Neuron (in vitro differentiated cells): ENCODE measurements at regions not wholly inside any gene's neighbourhood (a gene's known extent, or its start where the extent isn't known, plus 50 kb on each side); places are given as distances from the start of the nearest gene placed in this dataset.
"Not testable (repeated sequence)": the region's sequence is repeated elsewhere in the genome, so short reads cannot be mapped to it uniquely, and the experiment has no call there.

ENCODE experiments used
- H2AFZ ChIP-seq: one replicate; pipeline ENCODE4 v1.6.1; 2013; ENCODE audit warnings: low read depth, mild to moderate bottlenecking, inconsistent platforms, low read length, moderate library complexity
- H3K27me3 ChIP-seq: one replicate; pipeline ENCODE4 v1.6.1; 2013; ENCODE audit warnings: low read length; ENCODE audit not compliant: insufficient read depth
- H3K36me3 ChIP-seq: one replicate; pipeline ENCODE4 v1.6.1; 2013; ENCODE audit warnings: low read length; ENCODE audit not compliant: insufficient read depth
- H3K4me1 ChIP-seq: one replicate; pipeline ENCODE4 v1.6.1; 2013; ENCODE audit warnings: low read length; ENCODE audit not compliant: insufficient read depth
- H3K4me3 ChIP-seq: 2 replicates; pipeline ENCODE4 v1.5.1; 2013; ENCODE audit warnings: mild to moderate bottlenecking, low read length, moderate library complexity
- H3K9me3 ChIP-seq: one replicate; pipeline ENCODE4 v1.6.1; 2013; ENCODE audit warnings: low read length

DNA sequence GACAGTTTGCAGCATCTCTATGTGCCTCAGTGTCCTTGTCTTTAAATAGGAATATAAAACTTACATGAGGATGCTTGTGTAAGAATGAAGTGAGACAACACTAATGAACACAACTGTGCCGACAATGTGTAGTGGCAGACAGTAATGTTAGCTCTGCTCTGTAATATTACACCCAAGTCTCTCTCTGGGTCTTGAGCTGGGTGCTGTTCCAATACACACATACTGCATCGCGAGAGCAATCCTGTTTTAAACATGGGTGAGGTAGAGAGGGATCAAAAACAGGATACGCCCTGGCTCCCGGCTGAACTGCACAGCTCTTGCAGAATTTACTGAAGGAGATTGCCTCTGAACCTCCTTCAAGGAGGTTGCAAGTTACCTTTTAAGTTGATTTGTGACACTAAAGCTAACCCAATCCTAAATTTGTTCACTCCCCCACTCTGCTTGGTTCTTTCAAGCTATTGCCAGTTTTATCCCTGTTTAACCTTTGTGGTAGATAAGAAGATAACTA, 155.2 kb upstream of the ISL1 start:
- Histone ChIP-seq H3K36me3 (no peaks in the 10 kb centered on the region), H3K4me1 (no peaks in the 10 kb centered on the region), H2AFZ (no peak overlapping the region), H3K27me3 (no peaks in the 10 kb centered on the region), H3K9me3 (no peaks in the 10 kb centered on the region), H3K4me3 (no peak overlapping the region)

DNA sequence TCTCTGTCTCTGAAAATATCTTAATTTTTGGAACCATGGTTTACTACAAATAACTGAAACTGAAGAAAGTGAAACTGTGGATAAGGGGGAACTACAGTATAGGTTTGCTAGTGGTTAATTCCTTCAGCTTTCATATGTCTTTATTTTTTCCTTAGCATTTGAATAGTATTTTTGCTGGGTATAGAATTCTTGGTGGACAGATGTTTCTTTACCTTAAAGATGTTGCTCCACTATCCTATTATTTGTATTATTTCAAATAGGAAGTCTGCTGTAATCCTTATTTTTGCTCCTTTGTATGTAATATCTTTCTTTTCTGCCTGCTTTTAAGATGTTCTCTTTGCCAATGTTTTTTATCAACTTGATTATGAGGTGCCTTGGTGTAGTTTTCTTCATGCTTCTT, 152.9 kb upstream of the ISL1 start:
- Histone ChIP-seq H3K4me1 (no peaks in the 10 kb centered on the region), H3K36me3 (no peaks in the 10 kb centered on the region), H3K9me3 (no peaks in the 10 kb centered on the region), H3K4me3 (no peak overlapping the region), H3K27me3 (no peaks in the 10 kb centered on the region), H2AFZ (no peak overlapping the region)

DNA sequence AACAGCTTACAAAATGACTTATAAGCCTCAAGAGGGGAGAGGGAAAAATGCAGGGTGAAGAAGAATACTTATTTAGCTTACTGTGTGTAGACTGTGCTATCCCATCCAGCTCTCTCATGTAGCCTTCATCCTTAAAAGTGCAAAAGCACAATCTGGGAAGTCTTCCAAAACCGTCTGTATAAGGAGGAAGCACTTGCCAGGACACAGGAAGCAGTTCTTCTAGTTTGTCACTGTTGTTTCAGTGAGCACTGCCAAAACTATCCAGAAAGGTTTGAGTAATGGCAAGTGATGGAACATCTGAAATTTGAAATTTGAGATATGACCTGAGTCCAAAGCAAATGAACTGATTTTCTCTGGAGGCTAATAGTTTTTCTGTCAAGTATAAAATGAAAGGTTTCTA, 140.8 kb upstream of the ISL1 start:
- H3K36me3 ChIP-seq = no peaks in the 10 kb centered on the region
- no peaks in the 10 kb centered on the region for H3K4me1 ChIP-seq
- no peak overlapping the region for H2AFZ ChIP-seq
- no peaks in the 10 kb centered on the region for H3K9me3 ChIP-seq
- no peaks in the 10 kb centered on the region for H3K27me3 ChIP-seq
- H3K4me3 ChIP-seq = no peak overlapping the region

DNA sequence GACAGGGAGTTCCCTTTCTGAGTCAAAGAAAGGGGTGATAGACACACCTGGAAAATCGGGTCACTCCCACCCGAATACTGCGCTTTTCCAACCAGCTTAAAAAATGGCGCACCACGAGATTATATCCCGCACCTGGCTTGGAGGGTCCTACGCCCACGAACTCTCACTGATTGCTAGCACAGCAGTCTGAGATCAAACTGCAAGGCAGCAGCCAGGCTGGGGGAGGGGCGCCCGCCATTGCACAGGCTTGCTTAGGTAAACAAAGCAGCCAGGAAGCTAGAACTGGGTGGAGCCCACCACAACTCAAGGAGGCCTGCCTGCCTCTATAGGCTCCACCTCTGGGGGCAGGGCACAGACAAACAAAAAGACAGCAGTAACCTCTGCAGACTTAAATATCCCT, 132.3 kb upstream of the ISL1 start:
- not testable (repeated sequence) for H2AFZ ChIP-seq, H3K9me3 ChIP-seq, H3K4me3 ChIP-seq, H3K4me1 ChIP-seq, H3K36me3 ChIP-seq, H3K27me3 ChIP-seq

DNA sequence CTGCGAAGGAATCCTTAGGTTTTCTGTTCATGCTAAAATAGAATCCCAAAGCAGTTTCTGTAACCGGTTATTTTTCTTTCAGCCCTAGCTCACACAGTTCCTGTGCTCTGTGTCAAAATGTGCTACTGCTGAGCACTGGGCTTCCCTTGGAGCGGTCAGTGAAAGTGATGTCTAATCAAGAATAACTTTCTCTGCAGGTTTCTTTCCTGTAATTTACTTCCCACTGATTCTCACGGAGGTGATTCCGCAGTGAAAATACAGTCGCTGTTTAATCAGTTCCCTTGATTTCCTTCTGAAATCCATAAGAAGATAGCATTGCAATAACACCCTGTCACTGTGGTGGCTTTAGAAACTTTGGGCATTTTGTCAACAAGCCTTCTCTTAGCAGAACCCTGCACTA, 112.0 kb upstream of the ISL1 start:
- no peaks in the 10 kb centered on the region for H3K9me3 ChIP-seq

DNA sequence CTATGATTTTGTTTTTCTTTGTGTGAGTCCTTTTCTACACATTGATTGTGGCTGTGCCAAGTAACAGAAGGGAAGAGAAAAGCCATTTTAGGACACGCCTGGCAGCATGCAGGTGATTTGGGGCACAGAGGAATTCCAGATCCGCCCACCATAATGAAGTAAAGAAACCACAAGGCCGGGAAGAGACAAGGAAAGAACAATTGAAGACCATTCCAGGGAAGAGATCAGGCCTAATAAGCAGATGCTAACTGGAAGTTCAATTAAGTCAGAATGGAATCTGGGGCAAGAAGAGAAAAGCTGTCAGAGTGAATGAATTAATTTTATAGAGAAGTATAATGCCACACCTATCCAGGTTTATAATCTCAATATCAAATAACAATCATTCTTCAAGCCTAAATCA, 110.2 kb upstream of the ISL1 start:
- Histone ChIP-seq H3K27me3 (no peaks in the 10 kb centered on the region), H3K4me3 (no peak overlapping the region), H3K9me3 (no peaks in the 10 kb centered on the region)

More for the DNA sequence above, 112.0 kb upstream of the ISL1 start:
- H3K4me1 ChIP-seq = no peaks in the 10 kb centered on the region
- H3K4me3 ChIP-seq = no peak overlapping the region
- H2AFZ ChIP-seq = no peak overlapping the region
- H3K27me3 ChIP-seq = no peaks in the 10 kb centered on the region
- no peaks in the 10 kb centered on the region for H3K36me3 ChIP-seq

DNA sequence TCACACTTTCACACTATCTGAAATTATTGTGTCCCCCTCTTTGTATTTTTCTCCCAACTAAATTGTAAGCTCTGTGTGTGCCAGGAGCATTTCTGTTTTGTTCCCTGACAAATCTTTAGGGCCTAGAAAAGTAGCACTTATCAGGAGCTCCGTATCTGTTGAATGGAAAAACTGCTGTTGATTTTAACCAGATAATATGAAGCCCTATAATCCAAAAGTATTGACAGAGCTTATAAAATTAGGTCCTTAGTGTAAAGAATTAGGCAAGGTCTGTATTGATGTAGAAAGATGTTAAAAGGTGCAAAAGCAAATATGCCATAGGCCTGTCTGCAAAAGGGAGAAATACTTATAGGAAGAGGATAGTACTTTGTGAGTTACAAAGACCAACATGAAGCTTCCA, 109.4 kb upstream of the ISL1 start:
- Histone ChIP-seq H3K4me1 (no peaks in the 10 kb centered on the region), H2AFZ (no peak overlapping the region), H3K27me3 (no peaks in the 10 kb centered on the region), H3K9me3 (no peaks in the 10 kb centered on the region), H3K4me3 (no peak overlapping the region), H3K36me3 (no peaks in the 10 kb centered on the region)

More for the DNA sequence above, 110.2 kb upstream of the ISL1 start:
- Histone ChIP-seq H3K36me3 (no peaks in the 10 kb centered on the region), H3K4me1 (no peaks in the 10 kb centered on the region), H2AFZ (no peak overlapping the region)

DNA sequence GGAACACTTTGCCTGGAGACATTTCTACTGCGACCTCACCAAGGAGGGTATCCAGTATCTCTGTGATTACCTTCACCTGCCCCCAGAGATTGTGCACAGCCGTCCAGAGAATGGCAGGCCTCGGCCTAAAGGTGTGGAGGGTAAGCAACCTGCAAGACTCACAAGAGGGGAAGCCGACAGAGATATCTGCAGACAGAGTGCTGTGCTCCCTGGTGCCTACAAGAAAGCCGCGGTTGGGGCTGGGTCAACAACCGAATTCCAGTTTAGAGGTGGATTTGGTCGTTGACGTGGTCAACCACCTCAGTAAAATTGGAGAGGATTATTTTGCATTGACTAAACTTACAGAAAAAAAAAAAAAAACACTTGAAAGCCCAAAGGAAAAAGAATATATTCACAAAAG, 107.8 kb upstream of the ISL1 start:
- Histone ChIP-seq H3K36me3 (no peaks in the 10 kb centered on the region), H3K9me3 (no peaks in the 10 kb centered on the region), H2AFZ (no peak overlapping the region), H3K4me3 (no peak overlapping the region), H3K27me3 (no peaks in the 10 kb centered on the region), H3K4me1 (no peaks in the 10 kb centered on the region)

DNA sequence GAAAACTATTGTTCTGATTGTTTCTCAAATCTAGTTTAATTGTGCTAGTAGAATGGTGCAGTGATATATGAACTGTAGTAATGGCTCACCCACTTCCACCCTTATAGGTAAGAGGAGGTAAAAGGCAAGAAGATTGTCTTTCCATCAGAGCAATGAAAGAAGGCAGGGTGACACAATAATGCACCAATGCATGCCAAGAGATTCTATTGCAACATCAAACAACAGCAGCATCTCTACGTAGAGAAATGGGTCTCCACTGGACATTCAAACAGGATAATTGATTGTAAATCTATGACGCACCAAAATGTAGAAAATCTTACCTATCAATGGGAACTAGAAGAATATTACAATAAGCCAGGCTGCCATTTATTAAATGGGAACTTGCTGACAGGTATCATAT, 107.0 kb upstream of the ISL1 start:
- no peaks in the 10 kb centered on the region for H3K9me3 ChIP-seq

DNA sequence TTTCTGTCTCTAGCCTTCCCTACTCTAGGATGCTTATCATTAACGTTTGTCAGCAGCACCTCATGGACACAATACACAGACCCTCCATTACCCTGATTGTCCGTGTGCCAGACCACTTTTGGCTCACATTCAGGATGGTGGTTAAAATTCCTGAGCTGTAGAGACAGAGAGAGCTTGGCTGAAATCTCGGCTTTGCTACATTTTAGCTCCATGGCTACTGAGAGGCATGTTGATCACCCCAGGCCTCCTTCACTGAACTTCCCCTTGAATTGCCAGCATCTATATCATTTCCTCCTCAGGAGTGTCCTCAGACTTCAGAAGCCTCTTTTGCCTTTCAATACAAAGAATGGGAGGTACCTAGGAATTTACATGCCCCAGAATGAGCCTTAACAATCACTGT, 104.7 kb upstream of the ISL1 start:
- no peaks in the 10 kb centered on the region for H3K36me3 ChIP-seq
- no peak overlapping the region for H3K4me3 ChIP-seq
- no peaks in the 10 kb centered on the region for H3K9me3 ChIP-seq
- H3K27me3 ChIP-seq = no peaks in the 10 kb centered on the region
- H2AFZ ChIP-seq = no peak overlapping the region
- no peaks in the 10 kb centered on the region for H3K4me1 ChIP-seq

More for the DNA sequence above, 107.0 kb upstream of the ISL1 start:
- no peaks in the 10 kb centered on the region for H3K4me1 ChIP-seq
- no peak overlapping the region for H2AFZ ChIP-seq
- H3K4me3 ChIP-seq = no peak overlapping the region
- no peaks in the 10 kb centered on the region for H3K36me3 ChIP-seq
- no peaks in the 10 kb centered on the region for H3K27me3 ChIP-seq

DNA sequence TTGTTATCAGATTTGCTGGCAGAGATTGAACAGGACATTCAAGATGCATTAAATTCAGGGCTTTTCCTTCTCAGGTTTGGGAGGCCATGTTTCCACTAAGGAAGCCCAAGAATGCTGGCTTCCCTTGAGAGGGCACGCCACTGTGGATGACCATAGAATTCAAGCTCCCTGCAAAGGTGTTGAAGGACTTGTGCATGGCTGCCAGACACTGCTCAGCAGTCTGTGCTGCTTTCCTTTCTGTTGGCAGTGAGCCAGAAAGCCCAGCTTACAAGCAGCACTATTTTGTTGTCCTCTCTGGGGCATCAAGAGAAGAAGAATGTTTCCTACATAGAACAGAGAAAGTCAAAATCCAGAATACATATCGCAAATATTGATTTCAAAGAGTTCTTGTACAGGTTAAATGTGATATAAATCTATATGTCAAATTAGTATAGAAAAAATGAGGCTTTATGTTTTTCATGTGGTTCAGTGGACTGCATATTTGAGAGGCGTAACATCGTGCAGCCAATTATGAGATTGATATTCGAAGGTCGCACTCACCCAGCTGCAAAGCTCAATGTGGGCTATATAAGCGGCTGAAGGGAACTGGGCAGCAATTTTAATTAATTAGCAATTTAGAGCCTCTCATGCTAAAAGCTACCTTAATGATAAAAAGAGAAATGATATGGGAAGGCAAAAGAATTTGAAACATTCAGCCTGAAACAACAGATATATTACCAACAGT, 103.1 kb upstream of the ISL1 start:
- H3K4me1 ChIP-seq = no peaks in the 10 kb centered on the region
- H3K4me3 ChIP-seq = no peak overlapping the region
- H2AFZ ChIP-seq = no peak overlapping the region
- H3K9me3 ChIP-seq = no peaks in the 10 kb centered on the region
- H3K36me3 ChIP-seq = no peaks in the 10 kb centered on the region
- H3K27me3 ChIP-seq = no peaks in the 10 kb centered on the region

DNA sequence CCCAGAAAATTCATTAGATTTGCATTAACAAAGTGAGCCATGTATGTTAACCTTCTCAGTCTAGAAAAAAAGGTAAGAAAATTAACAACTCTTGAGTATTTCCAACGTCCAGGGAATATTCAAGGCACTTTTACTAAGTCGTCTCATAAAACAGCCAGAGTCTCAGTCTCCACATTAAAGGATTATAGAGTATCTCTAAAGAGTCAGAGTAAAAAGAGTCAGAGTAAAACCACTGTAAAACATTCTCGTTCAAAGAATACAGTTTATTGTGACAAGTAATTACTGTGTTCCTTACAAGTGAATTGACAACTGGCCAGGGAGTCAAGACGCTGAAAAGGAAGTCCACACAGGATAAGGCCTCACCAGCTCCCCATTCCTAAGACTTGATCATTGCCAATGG, 97.2 kb upstream of the ISL1 start:
- H3K9me3 ChIP-seq = no peaks in the 10 kb centered on the region
- H3K4me3 ChIP-seq = no peak overlapping the region
- no peaks in the 10 kb centered on the region for H3K27me3 ChIP-seq
- no peaks in the 10 kb centered on the region for H3K4me1 ChIP-seq
- H2AFZ ChIP-seq = no peak overlapping the region
- H3K36me3 ChIP-seq = no peaks in the 10 kb centered on the region

DNA sequence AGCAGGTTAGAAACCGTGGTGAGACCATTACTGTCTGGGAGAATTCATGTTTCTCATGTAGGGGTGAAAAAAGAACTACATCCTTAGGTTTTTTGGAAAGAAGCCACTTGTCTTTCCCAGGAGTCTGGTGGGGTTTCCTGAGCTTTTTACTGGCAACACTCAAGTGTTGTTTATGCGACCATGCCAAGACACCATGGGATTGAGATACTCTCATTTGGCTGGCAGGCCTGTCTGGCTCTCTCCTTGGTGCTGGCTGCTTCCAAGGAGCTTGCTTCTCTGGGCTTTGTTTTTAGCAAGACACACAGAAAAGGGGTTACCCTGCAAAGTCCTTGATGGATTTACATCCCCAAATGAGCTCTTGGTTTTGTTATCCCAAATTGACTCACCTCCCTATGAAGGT, 80.9 kb upstream of the ISL1 start:
- Histone ChIP-seq H3K36me3 (no peaks in the 10 kb centered on the region), H3K4me1 (no peaks in the 10 kb centered on the region), H3K9me3 (no peaks in the 10 kb centered on the region), H2AFZ (no peak overlapping the region), H3K27me3 (no peaks in the 10 kb centered on the region), H3K4me3 (no peak overlapping the region)

DNA sequence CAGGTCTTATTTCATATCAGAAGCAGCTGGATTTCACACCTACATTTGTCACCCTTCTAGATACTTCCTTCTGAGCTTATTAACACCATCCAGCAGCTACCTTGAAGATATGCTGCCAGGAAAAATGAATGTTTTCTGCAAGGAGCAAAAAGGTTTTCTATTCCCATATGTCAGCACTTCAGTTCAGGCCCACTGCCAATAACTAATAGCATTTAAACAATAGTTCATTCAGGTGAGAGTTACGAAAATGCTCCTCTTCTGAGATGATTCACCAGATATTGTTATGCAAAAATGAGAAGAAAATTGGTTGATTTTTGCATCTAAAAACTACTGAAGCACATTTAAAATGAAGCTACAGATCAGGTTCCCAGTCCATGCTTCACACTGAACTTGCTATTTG, 56.4 kb upstream of the ISL1 start:
- no peaks in the 10 kb centered on the region for H3K27me3 ChIP-seq
- H3K4me3 ChIP-seq = no peak overlapping the region
- no peaks in the 10 kb centered on the region for H3K4me1 ChIP-seq
- H3K9me3 ChIP-seq = no peaks in the 10 kb centered on the region
- H2AFZ ChIP-seq = no peak overlapping the region
- no peaks in the 10 kb centered on the region for H3K36me3 ChIP-seq
